AG04449 (cell line): ENCODE measurements at regions not wholly inside any gene's neighbourhood (a gene's known extent, or its start where the extent isn't known, plus 50 kb on each side); places are given as distances from the start of the nearest gene placed in this dataset.

Experiments
- CTCF ChIA-PET: fragments of 350-600 bp; formaldehyde crosslinking; extraction: SDS; loops from one replicate; lab custom pipeline; 2021; ENCODE audit warnings: antibody characterized with exemption; lab: Yijun Ruan, JAX
- POLR2A ChIA-PET: fragments of 400-600, 350-600 bp; formaldehyde crosslinking; extraction: SDS; loops from one replicate; lab custom pipeline; 2020; ENCODE audit warnings: antibody characterized with exemption, inconsistent platforms; lab: Yijun Ruan, JAX
- DNase-seq: peaks from one replicate; pipeline ENCODE4 v3.0.0-alpha.2; 2010; ENCODE audit warnings: low read depth, low spot score
- H3K4me3 ChIP-seq: 2 replicates; pipeline ENCODE4 v1.5.1; 2011; ENCODE audit warnings: low read depth, mild to moderate bottlenecking, control low read depth, low read length
- CTCF ChIP-seq: IDR thresholded peaks from one replicate; pipeline ENCODE4 v1.5.1; 2011; ENCODE audit warnings: mild to moderate bottlenecking, moderate library complexity, low read length, control low read depth, inconsistent platforms; ENCODE audit not compliant: insufficient read depth; ENCODE audit errors: missing control alignments

GRCh38 chrX:40964008-40964407, 121.2 kb upstream of the USP9X start:
- ChIA-PET CTCF (interaction anchor here (0.6 kb wide), 1 partner anchor 151 kb away, joined by 4 read pairs; no protein-coding TSS in a partner anchor), POLR2A (no interaction called here)

GRCh38 chrX:40964633-40965586, 120.3 kb upstream of the USP9X start:
- POLR2A ChIA-PET, result no interaction called here
- no peak for DNase-seq
- CTCF ChIA-PET, result no interaction called here
- no peak overlapping the region for H3K4me3 ChIP-seq
- TF ChIP-seq CTCF, result no peak

More at GRCh38 chrX:40964008-40964407, 121.2 kb upstream of the USP9X start:
- H3K4me3 ChIP-seq, result no peak overlapping the region
- no peak for TF ChIP-seq CTCF
- DNase-seq, result no peak

- no peak overlapping the region for H3K4me3 ChIP-seq
- no peak for DNase-seq
- CTCF ChIA-PET, result no interaction called here
- POLR2A ChIA-PET, result no interaction called here
- no peak for TF ChIP-seq CTCF
These were observed 118.9 kb upstream of the USP9X start for GRCh38 chrX:40966213-40966820.

- TF ChIP-seq CTCF, result no peak
- H3K4me3 ChIP-seq, result no peak overlapping the region
- DNase-seq, result no peak
- ChIA-PET POLR2A (no interaction called here), CTCF (no interaction called here)
These were observed 117.1 kb upstream of the USP9X start for GRCh38 chrX:40968180-40968579.

GRCh38 chrX:40971736-40972135, 113.5 kb upstream of the USP9X start:
- no peak for DNase-seq
- TF ChIP-seq CTCF, result no peak
- CTCF ChIA-PET, result no interaction called here
- H3K4me3 ChIP-seq, result no peak overlapping the region
- POLR2A ChIA-PET, result no interaction called here

- TF ChIP-seq CTCF, result no peak
- no peak overlapping the region for H3K4me3 ChIP-seq
- ChIA-PET CTCF (no interaction called here), POLR2A (no interaction called here)
- DNase-seq, result no peak
These were observed 111.6 kb upstream of the USP9X start for GRCh38 chrX:40973619-40974018.
